ENCODE measurements at regions not wholly inside any gene's neighbourhood (a gene's known extent, or its start where the extent isn't known, plus 50 kb on each side); places are given as distances from the start of the nearest gene placed in this dataset.

DNA sequence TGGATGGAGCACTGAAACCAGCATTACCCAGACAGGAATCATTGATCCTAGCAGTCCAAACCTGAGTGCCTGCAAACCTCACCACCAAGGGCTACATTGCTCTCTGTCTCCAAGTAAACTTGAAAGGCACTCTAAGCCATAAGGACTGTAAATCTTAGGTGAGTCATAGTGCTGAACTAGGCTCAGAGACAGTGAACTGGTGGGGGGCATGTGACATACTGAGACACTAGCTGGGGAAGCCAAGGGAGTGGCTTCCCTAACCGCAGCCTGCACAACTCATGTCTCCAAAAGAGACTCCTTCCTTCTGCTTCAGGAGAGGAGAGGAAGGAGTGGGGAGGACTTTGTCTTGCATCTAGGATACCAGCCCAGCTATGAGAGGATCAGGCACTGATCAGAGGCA lies 235.5 kb upstream of the ACTRT1 start:
- H3K4me3 ChIP-seq (ENCODE audit: low read depth, low read length), result no peak overlapping the region
- no peak for DNase-seq (ENCODE audit: low read depth)

DNA sequence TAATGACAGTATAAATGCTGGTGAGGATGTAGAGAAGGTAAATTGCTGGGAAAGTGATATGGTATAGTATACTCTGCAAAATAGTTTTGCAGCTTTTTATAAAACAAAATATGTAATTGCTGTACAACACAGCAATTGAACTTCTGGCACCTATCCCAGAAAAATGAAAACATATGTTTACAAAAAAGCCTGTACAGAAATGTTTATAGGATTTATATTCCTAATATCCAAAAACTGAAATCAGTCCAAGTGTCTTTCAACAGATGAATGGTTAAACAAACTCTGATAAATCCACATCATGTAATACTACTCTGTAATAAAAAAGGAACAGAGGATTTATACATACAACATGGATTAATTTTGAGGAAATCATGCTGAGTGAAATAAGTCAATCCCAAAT lies 198.4 kb upstream of the ACTRT1 start:
- DNase-seq (ENCODE audit: low read depth), result no peak
- H3K4me3 ChIP-seq (ENCODE audit: low read depth, low read length), result no peak overlapping the region
- TF ChIP-seq, protein P1, sequence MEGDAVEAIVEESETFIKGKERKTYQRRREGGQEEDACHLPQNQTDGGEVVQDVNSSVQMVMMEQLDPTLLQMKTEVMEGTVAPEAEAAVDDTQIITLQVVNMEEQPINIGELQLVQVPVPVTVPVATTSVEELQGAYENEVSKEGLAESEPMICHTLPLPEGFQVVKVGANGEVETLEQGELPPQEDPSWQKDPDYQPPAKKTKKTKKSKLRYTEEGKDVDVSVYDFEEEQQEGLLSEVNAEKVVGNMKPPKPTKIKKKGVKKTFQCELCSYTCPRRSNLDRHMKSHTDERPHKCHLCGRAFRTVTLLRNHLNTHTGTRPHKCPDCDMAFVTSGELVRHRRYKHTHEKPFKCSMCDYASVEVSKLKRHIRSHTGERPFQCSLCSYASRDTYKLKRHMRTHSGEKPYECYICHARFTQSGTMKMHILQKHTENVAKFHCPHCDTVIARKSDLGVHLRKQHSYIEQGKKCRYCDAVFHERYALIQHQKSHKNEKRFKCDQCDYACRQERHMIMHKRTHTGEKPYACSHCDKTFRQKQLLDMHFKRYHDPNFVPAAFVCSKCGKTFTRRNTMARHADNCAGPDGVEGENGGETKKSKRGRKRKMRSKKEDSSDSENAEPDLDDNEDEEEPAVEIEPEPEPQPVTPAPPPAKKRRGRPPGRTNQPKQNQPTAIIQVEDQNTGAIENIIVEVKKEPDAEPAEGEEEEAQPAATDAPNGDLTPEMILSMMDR (IDR thresholded peaks at IDR 0.05; ENCODE audit: low read depth, low read length, missing control alignments), result no peak

More for the DNA sequence above, 235.5 kb upstream of the ACTRT1 start:
- TF ChIP-seq, protein P1 (IDR thresholded peaks at IDR 0.05; ENCODE audit: low read depth, low read length, missing control alignments), result no peak

DNA sequence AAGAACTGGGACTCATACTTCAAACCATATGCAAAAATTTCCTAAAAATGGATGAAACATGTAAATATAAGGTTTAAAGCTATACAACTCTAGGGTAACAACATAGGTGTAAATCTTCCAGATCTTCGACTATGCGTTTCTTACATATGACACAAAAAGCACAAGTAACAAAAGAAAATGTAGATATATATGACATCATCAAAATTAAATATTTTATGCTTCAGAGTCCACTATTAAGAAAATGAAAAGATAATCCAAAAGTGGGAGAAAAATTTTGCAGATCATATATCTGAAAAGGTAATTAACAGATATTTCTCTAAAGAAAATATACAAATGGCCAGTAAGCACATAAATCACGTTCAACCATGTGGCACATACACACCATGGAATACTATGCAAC lies 164.2 kb upstream of the ACTRT1 start:
- TF ChIP-seq, protein P1 (IDR thresholded peaks at IDR 0.05; ENCODE audit: low read depth, low read length, missing control alignments), result no peak
- DNase-seq (ENCODE audit: low read depth), result no peak
- H3K4me3 ChIP-seq (ENCODE audit: low read depth, low read length), result no peak overlapping the region

DNA sequence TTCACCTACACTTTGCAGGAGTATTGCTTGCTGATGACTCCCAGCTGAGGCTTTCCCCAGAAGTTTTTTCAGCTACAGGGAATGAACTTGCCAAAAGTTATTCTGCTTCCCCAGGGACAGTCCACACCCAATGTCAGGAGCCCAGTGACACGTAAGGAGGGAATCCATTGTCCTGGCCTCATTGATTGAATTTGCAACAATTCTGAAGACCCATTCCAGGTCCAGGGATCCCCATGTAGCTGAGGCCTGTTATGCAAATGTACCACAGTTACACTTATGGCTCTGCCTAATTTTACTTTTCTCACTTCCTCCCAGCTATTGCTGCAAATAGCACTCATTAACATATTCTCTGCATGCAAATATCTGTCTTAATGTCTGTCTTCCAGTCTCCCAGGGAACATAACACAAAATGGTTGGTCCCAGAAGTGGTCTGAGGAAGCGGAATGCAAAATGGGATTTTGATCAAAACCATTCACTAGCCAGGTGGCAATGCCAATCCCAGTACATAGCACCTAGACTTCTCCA lies 113.7 kb upstream of the ACTRT1 start:
- no peak overlapping the region for H3K4me3 ChIP-seq (ENCODE audit: low read depth, low read length)
- TF ChIP-seq, protein P1 (IDR thresholded peaks at IDR 0.05; ENCODE audit: low read depth, low read length, missing control alignments), result no peak
- no peak for DNase-seq (ENCODE audit: low read depth)

DNA sequence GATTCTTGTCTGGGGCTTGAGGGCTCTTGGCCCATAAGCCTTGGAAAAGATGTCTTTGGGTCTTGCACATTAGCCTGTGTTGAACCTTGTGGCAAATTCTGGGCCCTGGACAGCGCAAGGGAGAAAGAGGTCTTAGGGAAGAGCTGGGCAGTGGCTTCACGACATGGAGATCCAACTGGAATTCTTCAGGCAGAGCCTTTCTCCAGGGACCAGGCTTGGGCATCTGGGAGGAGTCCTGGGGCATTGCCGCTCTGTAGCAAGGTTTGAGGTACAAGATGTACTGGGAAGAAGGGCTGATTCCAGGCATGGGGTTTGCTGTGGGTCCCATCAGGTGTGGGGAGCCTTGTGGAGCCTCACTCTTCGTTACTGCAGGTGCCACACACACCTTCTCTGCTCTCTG lies 104.0 kb upstream of the ACTRT1 start:
- DNase-seq (ENCODE audit: low read depth), result no peak
- H3K4me3 ChIP-seq (ENCODE audit: low read depth, low read length), result no peak overlapping the region
- TF ChIP-seq, protein P1 (IDR thresholded peaks at IDR 0.05; ENCODE audit: low read depth, low read length, missing control alignments), result no peak

GRCh38 chrX:128142745-128143144 lies 90.5 kb upstream of the ACTRT1 start:
- H3K4me3 ChIP-seq (ENCODE audit: low read depth, low read length), result no peak overlapping the region
- TF ChIP-seq, protein P1 (IDR thresholded peaks at IDR 0.05; ENCODE audit: low read depth, low read length, missing control alignments), result no peak
- DNase-seq (ENCODE audit: low read depth), result no peak

DNA sequence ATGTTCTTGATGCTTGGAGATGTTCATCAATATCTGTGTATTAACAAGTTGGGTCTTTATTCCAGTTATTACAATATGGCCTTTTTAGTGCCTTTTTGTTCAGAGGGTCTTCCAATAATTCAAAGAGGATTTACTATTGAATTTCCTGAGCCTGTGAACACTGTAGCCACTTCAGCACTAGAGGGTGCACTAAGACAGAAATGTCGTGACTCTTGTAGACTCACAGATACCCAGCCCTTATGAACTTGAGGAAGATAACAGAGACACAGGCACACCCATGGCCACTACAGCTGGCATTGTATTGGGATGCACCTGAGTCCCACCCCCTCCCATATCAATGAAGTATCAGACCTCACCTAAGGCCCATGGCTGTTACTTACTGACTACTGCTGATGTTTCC lies 54.4 kb upstream of the ACTRT1 start:
- H3K4me3 ChIP-seq (ENCODE audit: low read depth, low read length), result no peak overlapping the region
- DNase-seq (ENCODE audit: low read depth), result no peak
- TF ChIP-seq, protein P1 (IDR thresholded peaks at IDR 0.05; ENCODE audit: low read depth, low read length, missing control alignments), result no peak

Measured in GM12864 (cell line).